ENCODE measurements at regions not wholly inside any gene's neighbourhood (a gene's known extent, or its start where the extent isn't known, plus 50 kb on each side); places are given as distances from the start of the nearest gene placed in this dataset.

DNA sequence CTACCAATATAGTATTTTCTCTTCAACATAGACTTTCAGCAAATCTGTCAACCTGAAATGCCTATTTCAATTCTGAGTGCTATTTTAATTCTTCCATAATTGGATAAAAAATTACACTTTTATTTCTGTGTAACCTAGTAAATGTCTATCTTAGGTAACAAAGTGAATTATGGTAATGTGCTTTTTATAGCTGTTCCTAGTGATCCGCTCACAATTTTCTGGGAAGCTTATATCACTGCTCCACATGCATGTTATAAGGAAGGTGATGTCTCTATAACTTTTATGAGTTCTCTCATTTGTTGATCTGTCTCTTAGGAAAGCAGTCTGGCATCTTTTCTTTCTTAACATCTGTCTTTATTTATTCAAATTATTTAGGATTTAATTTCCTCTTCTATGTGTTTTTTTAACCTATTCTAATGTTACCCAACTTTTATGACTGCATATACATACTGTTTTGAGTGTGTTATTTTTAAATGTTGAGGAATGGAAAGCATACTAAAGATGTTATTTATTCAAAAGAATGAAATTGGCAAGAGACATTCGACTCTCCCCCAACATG, 777.1 kb upstream of the MDGA2 start:
- Histone ChIP-seq H3K27ac (no peak overlapping the region), H3K4me1 (no peaks in the 10 kb centered on the region), H3K36me3 (no peaks in the 10 kb centered on the region), H3K9me3 (no peaks in the 10 kb centered on the region), H3K27me3 (no peaks in the 10 kb centered on the region), H3K4me3 (no peak overlapping the region)
- DNase-seq (no peak), ATAC-seq (no peak)
- TF ChIP-seq CTCF (IDR thresholded peaks at IDR 0.05 in 4 of 5, conservative IDR thresholded peaks at IDR 0.05 in 1 of 5) (no peak), POLR2A (IDR thresholded peaks at IDR 0.05) (no peak)
- in situ Hi-C loops (cut with MboI; ENCODE audit: low sequenced_read_pairs in 4 of 4) (no loop called here), intact Hi-C loops (cut with DNase I; ENCODE audit: low total_unique reads) (no loop called here)

GRCh38 chr14:48435221-48435620, 759.8 kb upstream of the MDGA2 start:
- Histone ChIP-seq H3K27me3 (no peaks in the 10 kb centered on the region), H3K27ac (no peak overlapping the region), H3K9me3 (no peaks in the 10 kb centered on the region), H3K4me1 (no peaks in the 10 kb centered on the region), H3K4me3 (no peak overlapping the region), H3K36me3 (no peaks in the 10 kb centered on the region)
- no peak for DNase-seq
- intact Hi-C loops (cut with DNase I; ENCODE audit: low total_unique reads), result no loop called here
- TF ChIP-seq CTCF (IDR thresholded peaks at IDR 0.05 in 4 of 5, conservative IDR thresholded peaks at IDR 0.05 in 1 of 5) (no peak), POLR2A (IDR thresholded peaks at IDR 0.05) (no peak)
- no peak for ATAC-seq
- in situ Hi-C loops (cut with MboI; ENCODE audit: low sequenced_read_pairs in 4 of 4), result no loop called here

GRCh38 chr14:48430805-48431204, 755.4 kb upstream of the MDGA2 start:
- H3K36me3 ChIP-seq, result no peaks in the 10 kb centered on the region
- H3K27me3 ChIP-seq, result no peaks in the 10 kb centered on the region
- no peak overlapping the region for H3K27ac ChIP-seq
- no peaks in the 10 kb centered on the region for H3K4me1 ChIP-seq
- in situ Hi-C loops (cut with MboI; ENCODE audit: low sequenced_read_pairs in 4 of 4) (no loop called here), intact Hi-C loops (cut with DNase I; ENCODE audit: low total_unique reads) (no loop called here)
- no peak for TF ChIP-seq POLR2A (IDR thresholded peaks at IDR 0.05)
- no peak for TF ChIP-seq CTCF (IDR thresholded peaks at IDR 0.05 in 4 of 5, conservative IDR thresholded peaks at IDR 0.05 in 1 of 5)
- H3K4me3 ChIP-seq, result no peak overlapping the region
- DNase-seq (no peak), ATAC-seq (no peak)
- H3K9me3 ChIP-seq, result no peaks in the 10 kb centered on the region

DNA sequence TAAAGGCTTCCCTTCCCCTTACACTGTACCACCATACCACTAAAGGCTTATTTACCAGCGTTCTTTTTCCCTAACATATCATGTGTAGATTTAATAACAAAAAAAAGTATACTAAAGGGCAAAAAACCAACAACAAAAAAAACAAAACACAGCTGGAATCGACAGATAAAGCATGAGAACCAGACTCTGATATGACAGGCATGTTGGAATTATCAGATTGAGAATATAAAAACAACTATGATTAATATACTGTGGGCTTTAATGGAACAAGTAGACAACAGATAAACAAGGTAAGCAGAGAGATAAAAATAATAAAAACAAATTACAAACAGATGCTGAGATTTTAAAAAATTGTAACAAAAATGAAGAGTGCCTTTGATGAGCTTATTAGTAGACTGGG, 754.1 kb upstream of the MDGA2 start:
- DNase-seq (no peak), ATAC-seq (no peak)
- intact Hi-C loops (cut with DNase I; ENCODE audit: low total_unique reads), result no loop called here
- H3K9me3 ChIP-seq, result no peaks in the 10 kb centered on the region
- H3K36me3 ChIP-seq, result no peaks in the 10 kb centered on the region
- TF ChIP-seq POLR2A (IDR thresholded peaks at IDR 0.05), result no peak
- TF ChIP-seq CTCF (IDR thresholded peaks at IDR 0.05 in 4 of 5, conservative IDR thresholded peaks at IDR 0.05 in 1 of 5), result no peak
- H3K27me3 ChIP-seq, result no peaks in the 10 kb centered on the region
- no peak overlapping the region for H3K4me3 ChIP-seq
- H3K27ac ChIP-seq, result no peak overlapping the region
- no peaks in the 10 kb centered on the region for H3K4me1 ChIP-seq
- in situ Hi-C loops (cut with MboI; ENCODE audit: low sequenced_read_pairs in 4 of 4), result no loop called here

Measured in gastrocnemius medialis (tissue), 4 donors.